NT2/D1 (cell line): ENCODE measurements at regions not wholly inside any gene's neighbourhood (a gene's known extent, or its start where the extent isn't known, plus 50 kb on each side); places are given as distances from the start of the nearest gene placed in this dataset.

Experiments used
- DNase-seq: peaks from one replicate; pipeline ENCODE4 v3.0.0-alpha.2; 2011; ENCODE audit warnings: low read depth, low spot score
- H3K27me3 ChIP-seq: 2 replicates; pipeline ENCODE4 v1.6.0; 2011; ENCODE audit warnings: mild to moderate bottlenecking; ENCODE audit not compliant: insufficient read length, insufficient read depth
- H3K36me3 ChIP-seq: 2 replicates; pipeline ENCODE4 v1.6.1; 2011; ENCODE audit warnings: mild to moderate bottlenecking, low read length, mixed read lengths; ENCODE audit not compliant: insufficient read depth, insufficient read length
- H3K4me1 ChIP-seq: 2 replicates; pipeline ENCODE4 v1.5.1; 2011; ENCODE audit not compliant: insufficient read depth, insufficient read length
- H3K4me3 ChIP-seq: 2 replicates; pipeline ENCODE4 v1.5.1; 2011; ENCODE audit warnings: low read depth; ENCODE audit not compliant: insufficient read length
- H3K9ac ChIP-seq: 2 replicates; pipeline ENCODE4 v1.6.0; 2011; ENCODE audit warnings: low read depth; ENCODE audit not compliant: insufficient read length
- H3K9me3 ChIP-seq: 2 replicates; pipeline ENCODE4 v1.5.1; 2011; ENCODE audit warnings: mild to moderate bottlenecking, low read length; ENCODE audit not compliant: insufficient read depth
- SUZ12 ChIP-seq: IDR thresholded peaks from 2 replicates; pipeline ENCODE4 v1.6.1; 2011; ENCODE audit not compliant: insufficient read length, insufficient read depth; ENCODE audit errors: extremely low read depth
- YY1 ChIP-seq: IDR thresholded peaks from 2 replicates; pipeline ENCODE4 v1.6.1; 2011; ENCODE audit not compliant: insufficient read length, insufficient read depth
- ZNF274 ChIP-seq: IDR thresholded peaks from 2 replicates; pipeline ENCODE4 v1.6.1; 2011; ENCODE audit warnings: mild to moderate bottlenecking, low read depth, low read length

GRCh38 chr2:167493862-167494261, 605.6 kb downstream of the XIRP2 start:
- H3K4me1 ChIP-seq = no peaks in the 10 kb centered on the region
- no peaks in the 10 kb centered on the region for H3K36me3 ChIP-seq
- no peaks in the 10 kb centered on the region for H3K9me3 ChIP-seq
- H3K27me3 ChIP-seq = no peaks in the 10 kb centered on the region
- H3K4me3 ChIP-seq = no peak overlapping the region
- no peak for DNase-seq
- H3K9ac ChIP-seq = no peak overlapping the region
- no peak for TF ChIP-seq SUZ12
- no peak for TF ChIP-seq YY1
- TF ChIP-seq ZNF274 = no peak

GRCh38 chr2:167492486-167492885, 604.2 kb downstream of the XIRP2 start:
- no peak overlapping the region for H3K4me3 ChIP-seq
- H3K36me3 ChIP-seq = no peaks in the 10 kb centered on the region
- no peaks in the 10 kb centered on the region for H3K9me3 ChIP-seq
- no peak for TF ChIP-seq SUZ12
- no peak for TF ChIP-seq ZNF274
- no peak for TF ChIP-seq YY1
- no peak overlapping the region for H3K9ac ChIP-seq
- no peak for DNase-seq
- no peaks in the 10 kb centered on the region for H3K4me1 ChIP-seq
- no peaks in the 10 kb centered on the region for H3K27me3 ChIP-seq

- DNase-seq = no peak
- no peak overlapping the region for H3K4me3 ChIP-seq
- no peaks in the 10 kb centered on the region for H3K4me1 ChIP-seq
- no peak overlapping the region for H3K9ac ChIP-seq
- no peaks in the 10 kb centered on the region for H3K27me3 ChIP-seq
- TF ChIP-seq SUZ12 = no peak
- TF ChIP-seq ZNF274 = no peak
- no peak for TF ChIP-seq YY1
- no peaks in the 10 kb centered on the region for H3K36me3 ChIP-seq
- no peaks in the 10 kb centered on the region for H3K9me3 ChIP-seq
These were observed 603.5 kb downstream of the XIRP2 start for GRCh38 chr2:167491788-167492187.

DNA sequence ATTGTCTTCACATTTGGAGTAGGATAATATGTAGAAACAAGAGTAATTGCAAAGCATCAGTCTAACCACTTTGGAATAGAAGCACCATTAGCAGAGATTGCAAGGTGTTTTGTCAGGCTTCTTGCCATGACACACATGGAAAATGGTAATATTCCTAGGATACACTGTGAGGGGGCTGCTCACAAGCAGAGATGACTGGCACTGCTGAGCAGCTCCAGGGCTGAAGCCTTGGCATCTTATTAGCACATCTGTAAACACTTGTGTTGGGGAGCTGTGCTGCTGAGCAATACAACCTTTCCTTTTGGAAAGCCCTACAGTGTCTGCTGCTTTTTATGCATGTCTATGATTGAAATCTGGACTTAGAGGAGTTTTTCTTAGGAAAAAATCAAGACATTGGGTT, 602.2 kb downstream of the XIRP2 start:
- Histone ChIP-seq H3K27me3 (no peaks in the 10 kb centered on the region), H3K4me3 (no peak overlapping the region), H3K9ac (no peak overlapping the region), H3K36me3 (no peaks in the 10 kb centered on the region), H3K9me3 (no peaks in the 10 kb centered on the region), H3K4me1 (no peaks in the 10 kb centered on the region)
- DNase-seq = no peak
- no peak for TF ChIP-seq ZNF274
- no peak for TF ChIP-seq SUZ12
- no peak for TF ChIP-seq YY1

- Histone ChIP-seq H3K9ac (no peak overlapping the region), H3K9me3 (no peaks in the 10 kb centered on the region), H3K4me1 (no peaks in the 10 kb centered on the region), H3K4me3 (no peak overlapping the region), H3K27me3 (no peaks in the 10 kb centered on the region), H3K36me3 (no peaks in the 10 kb centered on the region)
- TF ChIP-seq YY1 (no peak), SUZ12 (no peak), ZNF274 (no peak)
- DNase-seq = no peak
These were observed 601.0 kb downstream of the XIRP2 start for GRCh38 chr2:167489325-167489724.

DNA sequence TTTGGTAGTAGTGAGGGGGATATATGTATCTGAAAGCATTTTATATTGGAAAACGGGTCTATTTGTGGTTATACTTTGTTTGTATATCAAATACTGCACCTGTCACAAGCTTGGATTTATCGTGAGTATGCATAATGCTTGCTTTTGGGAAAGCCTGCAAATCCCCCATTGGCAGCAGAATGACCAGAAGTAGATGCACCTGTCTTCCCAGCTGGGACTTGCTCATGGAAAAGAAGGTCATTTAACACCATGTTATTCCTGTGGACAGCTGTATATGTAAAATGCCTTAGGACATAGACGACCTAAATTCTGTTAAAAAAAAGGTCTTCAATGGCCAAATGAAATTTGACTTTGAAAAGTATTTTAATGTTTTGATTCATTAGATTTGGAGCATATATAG, 599.4 kb downstream of the XIRP2 start:
- Histone ChIP-seq H3K4me1 (no peaks in the 10 kb centered on the region), H3K9ac (no peak overlapping the region), H3K27me3 (no peaks in the 10 kb centered on the region), H3K4me3 (no peak overlapping the region), H3K9me3 (no peaks in the 10 kb centered on the region), H3K36me3 (no peaks in the 10 kb centered on the region)
- TF ChIP-seq ZNF274 (no peak), SUZ12 (no peak)
- no peak for DNase-seq

GRCh38 chr2:167484875-167485274, 596.6 kb downstream of the XIRP2 start:
- Histone ChIP-seq H3K9me3 (no peaks in the 10 kb centered on the region), H3K27me3 (no peaks in the 10 kb centered on the region), H3K4me1 (no peaks in the 10 kb centered on the region), H3K9ac (no peak overlapping the region), H3K4me3 (no peak overlapping the region), H3K36me3 (no peaks in the 10 kb centered on the region)
- TF ChIP-seq YY1 (no peak), ZNF274 (no peak), SUZ12 (no peak)
- DNase-seq = no peak

GRCh38 chr2:167480986-167481309, 592.7 kb downstream of the XIRP2 start:
- no peak overlapping the region for H3K9ac ChIP-seq
- no peak for TF ChIP-seq ZNF274
- no peak for TF ChIP-seq SUZ12
- TF ChIP-seq YY1 = no peak

More at GRCh38 chr2:167480986-167481309, 592.7 kb downstream of the XIRP2 start:
- Histone ChIP-seq H3K36me3 (no peaks in the 10 kb centered on the region), H3K4me3 (no peak overlapping the region), H3K27me3 (no peaks in the 10 kb centered on the region), H3K4me1 (no peaks in the 10 kb centered on the region), H3K9me3 (no peaks in the 10 kb centered on the region; the same call in 1 of the 2 replicates)
- DNase-seq = peak; percentile 27
